VCaP (cell line): ENCODE measurements at regions not wholly inside any gene's neighbourhood (a gene's known extent, or its start where the extent isn't known, plus 50 kb on each side); places are given as distances from the start of the nearest gene placed in this dataset.

ENCODE experiments used
- H3K27ac ChIP-seq: fragments of 450-650 bp; 2 replicates; pipeline ENCODE4 v1.5.1; 2017
- TF ChIP-seq, protein P1 (sequence below): fragments of 450-650 bp; conservative IDR thresholded peaks from 2 replicates; pipeline ENCODE4 v1.5.1; 2017; ENCODE audit warnings: mild to moderate bottlenecking, moderate library complexity

GRCh38 chr1:218494449-218494852 is 149.3 kb downstream of the TGFB2 start:
- TF ChIP-seq, protein P1, sequence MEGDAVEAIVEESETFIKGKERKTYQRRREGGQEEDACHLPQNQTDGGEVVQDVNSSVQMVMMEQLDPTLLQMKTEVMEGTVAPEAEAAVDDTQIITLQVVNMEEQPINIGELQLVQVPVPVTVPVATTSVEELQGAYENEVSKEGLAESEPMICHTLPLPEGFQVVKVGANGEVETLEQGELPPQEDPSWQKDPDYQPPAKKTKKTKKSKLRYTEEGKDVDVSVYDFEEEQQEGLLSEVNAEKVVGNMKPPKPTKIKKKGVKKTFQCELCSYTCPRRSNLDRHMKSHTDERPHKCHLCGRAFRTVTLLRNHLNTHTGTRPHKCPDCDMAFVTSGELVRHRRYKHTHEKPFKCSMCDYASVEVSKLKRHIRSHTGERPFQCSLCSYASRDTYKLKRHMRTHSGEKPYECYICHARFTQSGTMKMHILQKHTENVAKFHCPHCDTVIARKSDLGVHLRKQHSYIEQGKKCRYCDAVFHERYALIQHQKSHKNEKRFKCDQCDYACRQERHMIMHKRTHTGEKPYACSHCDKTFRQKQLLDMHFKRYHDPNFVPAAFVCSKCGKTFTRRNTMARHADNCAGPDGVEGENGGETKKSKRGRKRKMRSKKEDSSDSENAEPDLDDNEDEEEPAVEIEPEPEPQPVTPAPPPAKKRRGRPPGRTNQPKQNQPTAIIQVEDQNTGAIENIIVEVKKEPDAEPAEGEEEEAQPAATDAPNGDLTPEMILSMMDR = no peak
- no peak overlapping the region for H3K27ac ChIP-seq

DNA sequence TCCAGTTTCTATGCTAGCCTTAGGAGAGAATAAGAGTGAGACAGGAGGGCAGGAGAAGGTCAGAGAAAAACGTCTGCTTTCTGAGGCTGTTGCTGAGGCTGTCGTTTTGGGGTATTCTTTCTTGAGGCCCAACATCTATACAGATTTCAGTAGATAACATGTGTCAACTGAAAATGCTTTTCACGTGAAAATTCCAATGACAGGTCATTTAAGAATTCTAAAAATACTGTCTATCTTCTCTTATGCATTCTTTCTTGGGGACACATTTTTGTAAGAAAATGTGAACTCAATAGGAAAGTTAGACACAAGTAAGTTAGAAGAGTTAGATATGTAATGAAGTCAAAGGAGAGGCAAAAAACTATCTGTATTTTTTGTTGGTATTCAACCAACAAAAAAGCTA is 150.8 kb downstream of the TGFB2 start:
- TF ChIP-seq, protein P1 = no peak
- H3K27ac ChIP-seq = no peak overlapping the region

GRCh38 chr1:218496561-218496960 is 151.4 kb downstream of the TGFB2 start:
- TF ChIP-seq, protein P1 = no peak
- H3K27ac ChIP-seq = no peak overlapping the region

- TF ChIP-seq, protein P1 = no peak
- H3K27ac ChIP-seq = no peak overlapping the region
These were observed 153.2 kb downstream of the TGFB2 start for GRCh38 chr1:218498056-218498938.

- H3K27ac ChIP-seq = no peak overlapping the region
- TF ChIP-seq, protein P1 = no peak
These were observed 154.0 kb downstream of the TGFB2 start for GRCh38 chr1:218499011-218499691.

DNA sequence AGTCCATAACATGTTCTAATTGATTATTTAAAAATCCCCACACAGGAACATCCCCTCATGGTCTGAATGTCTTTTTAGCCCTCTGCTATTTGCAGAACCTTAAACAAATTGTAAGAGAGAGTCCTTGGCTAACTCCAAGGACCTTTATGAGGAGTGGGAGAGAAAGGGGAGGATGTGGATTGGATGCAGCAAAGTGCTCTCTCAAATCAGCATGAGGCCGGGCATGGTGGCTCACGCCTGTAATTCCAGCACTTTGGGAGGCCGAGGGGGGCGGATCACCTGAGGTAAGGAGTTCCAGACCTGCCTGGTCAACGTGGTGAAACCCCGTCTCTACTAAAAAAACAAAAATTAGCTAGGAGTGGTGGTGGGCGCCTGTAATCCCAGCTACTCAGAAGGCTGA is 154.8 kb downstream of the TGFB2 start:
- H3K27ac ChIP-seq = no peak overlapping the region
- TF ChIP-seq, protein P1 = no peak

GRCh38 chr1:218501161-218501560 is 156.0 kb downstream of the TGFB2 start:
- TF ChIP-seq, protein P1 = no peak
- no peak overlapping the region for H3K27ac ChIP-seq
